Transverse colon (tissue), 4 donors: ENCODE measurements at regions not wholly inside any gene's neighbourhood (a gene's known extent, or its start where the extent isn't known, plus 50 kb on each side); places are given as distances from the start of the nearest gene placed in this dataset.
"Not testable (repeated sequence)": the region's sequence is repeated elsewhere in the genome, so short reads cannot be mapped to it uniquely, and the experiment has no call there.

Experiments
- CTCF ChIP-seq, 5 experiments: fragments of 200-600 bp in 3 of 5; fragments of 450-650 bp in 2 of 5; sonication (generic) in 3 of 5; IDR thresholded peaks; 1 replicate in 2 of 5; 2 replicates in 3 of 5; pipeline ENCODE4 v1.5.1; 2016 to 2017; ENCODE audit warnings: antibody characterized with exemption in 5 of 5, inconsistent platforms in 3 of 5, mild to moderate bottlenecking in 2 of 5, moderate library complexity in 1 of 5
- EP300 ChIP-seq: sonication (generic); formaldehyde crosslinking; IDR thresholded peaks from one replicate; pipeline ENCODE4 v1.6.1; 2017; ENCODE audit warnings: antibody characterized with exemption, low read depth
- POLR2A ChIP-seq: fragments of 450-650 bp; IDR thresholded peaks from one replicate; pipeline ENCODE4 v1.6.1; 2016; ENCODE audit warnings: antibody characterized with exemption, mild to moderate bottlenecking, moderate library complexity
- POLR2AphosphoS5 ChIP-seq, 3 donors: sonication (generic); formaldehyde crosslinking; IDR thresholded peaks; one replicate each; pipeline ENCODE4 v1.6.1; 2016; ENCODE audit warnings: antibody characterized with exemption in 3 of 3

- not testable (repeated sequence) for TF ChIP-seq CTCF (IDR thresholded peaks at IDR 0.05); EP300; POLR2A; POLR2AphosphoS5 (IDR thresholded peaks at IDR 0.05)
Measured at GRCh38 chr12:131341608-131342007, 369.3 kb upstream of the SFSWAP start.
